Neural cell (in vitro differentiated cells): ENCODE measurements at regions not wholly inside any gene's neighbourhood (a gene's known extent, or its start where the extent isn't known, plus 50 kb on each side); places are given as distances from the start of the nearest gene placed in this dataset.

ENCODE experiments used
- H2AFZ ChIP-seq: fragments of 200-600, 300-800 bp; sonication (generic), shearing (Covaris generic); 2 replicates; pipeline ENCODE4 v1.6.0; 2014; ENCODE audit warnings: low read depth, mild to moderate bottlenecking, antibody characterized with exemption, low read length, moderate library complexity
- H3F3A ChIP-seq: fragments of 200-600 bp; shearing (Covaris generic); 2 replicates; pipeline ENCODE4 v1.6.1; 2016; ENCODE audit warnings: mild to moderate bottlenecking, moderate library complexity, mixed read lengths, antibody characterized with exemption, low read length; ENCODE audit not compliant: insufficient read depth, poor library complexity, severe bottlenecking
- H3K27ac ChIP-seq: fragments of 200-600, 300-800 bp; sonication (generic), shearing (Covaris generic); 2 replicates; pipeline ENCODE4 v1.5.1; 2014; ENCODE audit warnings: mild to moderate bottlenecking, low read length, moderate library complexity
- H3K27me3 ChIP-seq: fragments of 300-800, 200-600 bp; sonication (generic), shearing (Covaris generic); 2 replicates; pipeline ENCODE4 v1.6.0; 2014; ENCODE audit warnings: mild to moderate bottlenecking, low read depth, low read length, moderate library complexity; ENCODE audit not compliant: insufficient read depth
- H3K36me3 ChIP-seq: fragments of 300-800, 200-600 bp; sonication (generic), shearing (Covaris generic); 2 replicates; pipeline ENCODE4 v1.5.1; 2014; ENCODE audit warnings: mild to moderate bottlenecking, antibody characterized with exemption, low read length, moderate library complexity; ENCODE audit not compliant: insufficient read depth
- H3K4me2 ChIP-seq: fragments of 300-800, 200-600 bp; sonication (generic), shearing (Covaris generic); 2 replicates; pipeline ENCODE4 v1.6.0; 2014; ENCODE audit warnings: mild to moderate bottlenecking, low read length
- H3K4me3 ChIP-seq: fragments of 300-800, 200-600 bp; sonication (generic), shearing (Covaris generic); 2 replicates; pipeline ENCODE4 v1.5.1; 2014; ENCODE audit warnings: mild to moderate bottlenecking, low read length, moderate library complexity
- H3K79me2 ChIP-seq: fragments of 200-600 bp; shearing (Covaris generic); replicated peaks from 2 replicates; pipeline ENCODE4 v1.6.0; 2014; ENCODE audit warnings: mild to moderate bottlenecking, low read length, moderate library complexity; ENCODE audit not compliant: insufficient read depth
- H3K9ac ChIP-seq: fragments of 300-800, 200-600 bp; sonication (generic), shearing (Covaris generic); 2 replicates; pipeline ENCODE4 v1.6.1; 2016; ENCODE audit warnings: mild to moderate bottlenecking, low read length, mixed read lengths
- H3K9me2 ChIP-seq: fragments of 200-600 bp; shearing (Covaris generic); 2 replicates; pipeline ENCODE4 v1.6.1; 2016; ENCODE audit warnings: mild to moderate bottlenecking, low read length, mixed read lengths; ENCODE audit not compliant: insufficient read depth
- H3K9me3 ChIP-seq: fragments of 200-600, 300-800 bp; sonication (generic), shearing (Covaris generic); 2 replicates; pipeline ENCODE4 v1.6.1; 2016; ENCODE audit warnings: mild to moderate bottlenecking, mixed run types, low read length, moderate library complexity, mixed read lengths
- H4K20me1 ChIP-seq: fragments of 200-600 bp; shearing (Covaris generic); 2 replicates; pipeline ENCODE4 v1.6.1; 2016; ENCODE audit warnings: mild to moderate bottlenecking, mixed run types; ENCODE audit not compliant: insufficient read depth
- EP300 ChIP-seq: fragments of 450-650 bp; conservative IDR thresholded peaks from 2 replicates; pipeline ENCODE4 v1.6.1; 2014; ENCODE audit warnings: antibody characterized with exemption, mild to moderate bottlenecking, moderate library complexity; ENCODE audit not compliant: poor library complexity, severe bottlenecking
- EZH2 ChIP-seq: fragments of 200-600, 300-800 bp; shearing (Covaris generic), sonication (generic); IDR thresholded peaks from 2 replicates; pipeline ENCODE4 v1.6.1; 2014; ENCODE audit warnings: antibody characterized with exemption, low read length, borderline replicate concordance, mild to moderate bottlenecking; ENCODE audit not compliant: insufficient read depth, poor library complexity, severe bottlenecking
- MXI1 ChIP-seq: fragments of 450-650 bp; conservative IDR thresholded peaks from 2 replicates; pipeline ENCODE4 v1.6.1; 2014; ENCODE audit warnings: antibody characterized with exemption, mild to moderate bottlenecking; ENCODE audit not compliant: poor library complexity, severe bottlenecking
- POLR2AphosphoS5 ChIP-seq: IDR thresholded peaks from 2 replicates; pipeline ENCODE4 v1.6.1; 2012
- RAD21 ChIP-seq: fragments of 450-650 bp; conservative IDR thresholded peaks from 2 replicates; pipeline ENCODE4 v1.6.1; 2014; ENCODE audit warnings: antibody characterized with exemption, mild to moderate bottlenecking, moderate library complexity
- REST ChIP-seq: IDR thresholded peaks from 2 replicates; pipeline ENCODE4 v1.6.1; 2012; ENCODE audit warnings: borderline replicate concordance
- SMC3 ChIP-seq: fragments of 450-650 bp; conservative IDR thresholded peaks from 2 replicates; pipeline ENCODE4 v1.6.1; 2014; ENCODE audit warnings: antibody characterized with exemption, mild to moderate bottlenecking, moderate library complexity; ENCODE audit not compliant: poor library complexity
- TAF1 ChIP-seq: IDR thresholded peaks from 2 replicates; pipeline ENCODE4 v1.6.1; 2012; ENCODE audit warnings: low read depth
- TF ChIP-seq, protein P1 (sequence below): fragments of 450-650 bp; IDR thresholded peaks from 2 replicates; pipeline ENCODE4 v1.5.1; 2014; ENCODE audit warnings: antibody characterized with exemption, mild to moderate bottlenecking, moderate library complexity; ENCODE audit not compliant: poor library complexity, severe bottlenecking

GRCh38 chr22:23409976-23410375 is 170.1 kb downstream of the IGLL1 start:
- Histone ChIP-seq H3K4me3 (no peak overlapping the region), H3K36me3 (no peaks in the 10 kb centered on the region), H3F3A (no peaks in the 10 kb centered on the region), H3K27me3 (no peaks in the 10 kb centered on the region), H3K9me2 (no peaks in the 10 kb centered on the region), H3K79me2 (no peaks in the 10 kb centered on the region), H3K27ac (no peak overlapping the region), H3K9ac (no peak overlapping the region), H3K4me2 (no peak overlapping the region), H3K9me3 (no peaks in the 10 kb centered on the region), H2AFZ (no peak overlapping the region), H4K20me1 (no peaks in the 10 kb centered on the region)
- TF ChIP-seq TAF1: no peak

GRCh38 chr22:23408321-23408720 is 171.8 kb downstream of the IGLL1 start:
- Histone ChIP-seq H3K4me2 (no peak overlapping the region), H3K4me3 (no peak overlapping the region), H3K27ac (no peak overlapping the region), H3K9me2 (no peaks in the 10 kb centered on the region), H3K79me2 (no peaks in the 10 kb centered on the region), H3K27me3 (no peaks in the 10 kb centered on the region), H4K20me1 (no peaks in the 10 kb centered on the region), H3K9ac (no peak overlapping the region), H3K9me3 (no peaks in the 10 kb centered on the region), H3F3A (no peaks in the 10 kb centered on the region), H2AFZ (no peak overlapping the region), H3K36me3 (no peaks in the 10 kb centered on the region)
- TF ChIP-seq EP300 (no peak), MXI1 (no peak), TAF1 (no peak), REST (no peak), RAD21 (no peak), SMC3 (no peak), EZH2 (no peak), POLR2AphosphoS5 (no peak)
- TF ChIP-seq, protein P1, sequence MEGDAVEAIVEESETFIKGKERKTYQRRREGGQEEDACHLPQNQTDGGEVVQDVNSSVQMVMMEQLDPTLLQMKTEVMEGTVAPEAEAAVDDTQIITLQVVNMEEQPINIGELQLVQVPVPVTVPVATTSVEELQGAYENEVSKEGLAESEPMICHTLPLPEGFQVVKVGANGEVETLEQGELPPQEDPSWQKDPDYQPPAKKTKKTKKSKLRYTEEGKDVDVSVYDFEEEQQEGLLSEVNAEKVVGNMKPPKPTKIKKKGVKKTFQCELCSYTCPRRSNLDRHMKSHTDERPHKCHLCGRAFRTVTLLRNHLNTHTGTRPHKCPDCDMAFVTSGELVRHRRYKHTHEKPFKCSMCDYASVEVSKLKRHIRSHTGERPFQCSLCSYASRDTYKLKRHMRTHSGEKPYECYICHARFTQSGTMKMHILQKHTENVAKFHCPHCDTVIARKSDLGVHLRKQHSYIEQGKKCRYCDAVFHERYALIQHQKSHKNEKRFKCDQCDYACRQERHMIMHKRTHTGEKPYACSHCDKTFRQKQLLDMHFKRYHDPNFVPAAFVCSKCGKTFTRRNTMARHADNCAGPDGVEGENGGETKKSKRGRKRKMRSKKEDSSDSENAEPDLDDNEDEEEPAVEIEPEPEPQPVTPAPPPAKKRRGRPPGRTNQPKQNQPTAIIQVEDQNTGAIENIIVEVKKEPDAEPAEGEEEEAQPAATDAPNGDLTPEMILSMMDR: no peak

- no peaks in the 10 kb centered on the region for H3K9me2 ChIP-seq
- H3K9me3 ChIP-seq: no peaks in the 10 kb centered on the region
- no peak overlapping the region for H3K4me2 ChIP-seq
- H3F3A ChIP-seq: no peaks in the 10 kb centered on the region
- H4K20me1 ChIP-seq: no peaks in the 10 kb centered on the region
- H3K4me3 ChIP-seq: no peak overlapping the region
- H3K27me3 ChIP-seq: no peaks in the 10 kb centered on the region
- H3K27ac ChIP-seq: no peak overlapping the region
- no peaks in the 10 kb centered on the region for H3K79me2 ChIP-seq
- H3K36me3 ChIP-seq: no peaks in the 10 kb centered on the region
- no peak overlapping the region for H2AFZ ChIP-seq
- no peak overlapping the region for H3K9ac ChIP-seq
- TF ChIP-seq EZH2: no peak
- TF ChIP-seq MXI1: no peak
- TF ChIP-seq EP300: no peak
- no peak for TF ChIP-seq SMC3
- no peak for TF ChIP-seq REST
- TF ChIP-seq TAF1: no peak
- no peak for TF ChIP-seq POLR2AphosphoS5
- TF ChIP-seq, protein P1: no peak
- TF ChIP-seq RAD21: no peak
Observed at GRCh38 chr22:23405366-23405851, 174.7 kb downstream of the IGLL1 start.
